Stimulated activated naive CD8-positive, alpha-beta T cell treated with anti-CD3 and anti-CD28 coated beads, Interleukin-15, Interleukin-2, amounts not matched to agents 100 U/mL and 50 U/mL, for 24 hours (primary cell): ENCODE measurements at regions not wholly inside any gene's neighbourhood (a gene's known extent, or its start where the extent isn't known, plus 50 kb on each side); places are given as distances from the start of the nearest gene placed in this dataset.

ENCODE experiments used
- ATAC-seq: fragments of 150-1000 bp; cut with Tn5 transposase; one replicate; pipeline ENCODE4 v1.10.0; 2021
- DNase-seq: peaks from one replicate; pipeline ENCODE4 v3.0.0; 2021

- ATAC-seq (no peak), DNase-seq (no peak)
Observed at GRCh38 chr3:28646435-28646834, 297.8 kb upstream of the AZI2 start.

GRCh38 chr3:28649266-28649665 is 300.6 kb upstream of the AZI2 start:
- ATAC-seq (no peak), DNase-seq (no peak)

- ATAC-seq = no peak
- no peak for DNase-seq
Observed at GRCh38 chr3:28651159-28651558, 302.5 kb upstream of the AZI2 start.

GRCh38 chr3:28664123-28664522 is 315.5 kb upstream of the AZI2 start:
- no peak for ATAC-seq
- no peak for DNase-seq

GRCh38 chr3:28667646-28668621 is 319.3 kb upstream of the AZI2 start:
- ATAC-seq (peak; percentile 61), DNase-seq (peak; percentile 52)

- ATAC-seq (no peak), DNase-seq (no peak)
Observed at GRCh38 chr3:28669870-28670269, 321.2 kb upstream of the AZI2 start.

GRCh38 chr3:28672406-28672805 is 323.8 kb upstream of the AZI2 start:
- DNase-seq (no peak), ATAC-seq (no peak)

- DNase-seq (no peak), ATAC-seq (no peak)
Observed at GRCh38 chr3:28673446-28673845, 324.8 kb upstream of the AZI2 start.

GRCh38 chr3:28674212-28674611 is 325.6 kb upstream of the AZI2 start:
- DNase-seq (no peak), ATAC-seq (no peak)

- ATAC-seq = no peak
- DNase-seq = no peak
Observed at GRCh38 chr3:28677581-28677980, 329.0 kb upstream of the AZI2 start.

GRCh38 chr3:28678086-28678485 is 329.5 kb upstream of the AZI2 start:
- DNase-seq = no peak
- no peak for ATAC-seq

GRCh38 chr3:28680050-28680449 is 331.4 kb upstream of the AZI2 start:
- no peak for DNase-seq
- no peak for ATAC-seq

- ATAC-seq (no peak), DNase-seq (no peak)
Observed at GRCh38 chr3:28682121-28682520, 333.5 kb upstream of the AZI2 start.

- DNase-seq = no peak
- no peak for ATAC-seq
Observed at GRCh38 chr3:28690176-28690575, 341.6 kb upstream of the AZI2 start.

GRCh38 chr3:28698706-28699105 is 350.1 kb upstream of the AZI2 start:
- DNase-seq = no peak
- ATAC-seq = no peak

- no peak for ATAC-seq
Observed at GRCh38 chr3:28699283-28699682, 350.7 kb upstream of the AZI2 start.

GRCh38 chr3:28700728-28701127 is 352.1 kb upstream of the AZI2 start:
- no peak for ATAC-seq

More at GRCh38 chr3:28699283-28699682, 350.7 kb upstream of the AZI2 start:
- DNase-seq = no peak

GRCh38 chr3:28703843-28704242 is 355.2 kb upstream of the AZI2 start:
- DNase-seq (no peak), ATAC-seq (no peak)

More at GRCh38 chr3:28700728-28701127, 352.1 kb upstream of the AZI2 start:
- no peak for DNase-seq

- DNase-seq (no peak), ATAC-seq (no peak)
Observed at GRCh38 chr3:28711293-28711692, 362.7 kb upstream of the AZI2 start.

- ATAC-seq = no peak
Observed at GRCh38 chr3:28716939-28717338, 368.3 kb upstream of the AZI2 start.

GRCh38 chr3:28718074-28718849 is 369.6 kb upstream of the AZI2 start:
- no peak for ATAC-seq
- DNase-seq = no peak

More at GRCh38 chr3:28716939-28717338, 368.3 kb upstream of the AZI2 start:
- no peak for DNase-seq

- ATAC-seq (no peak), DNase-seq (peak; percentile 9)
Observed at GRCh38 chr3:28726840-28727239, 378.2 kb upstream of the AZI2 start.

GRCh38 chr3:28727307-28727706 is 378.7 kb upstream of the AZI2 start:
- no peak for DNase-seq
- ATAC-seq = no peak
